Middle frontal gyrus (tissue), 1 donor: ENCODE measurements at regions not wholly inside any gene's neighbourhood (a gene's known extent, or its start where the extent isn't known, plus 50 kb on each side); places are given as distances from the start of the nearest gene placed in this dataset.

ENCODE experiments used
- DNase-seq: peaks from one replicate; pipeline ENCODE4 v3.0.0-alpha.2; 2015; ENCODE audit warnings: low spot score; ENCODE audit errors: extremely low spot score

DNA sequence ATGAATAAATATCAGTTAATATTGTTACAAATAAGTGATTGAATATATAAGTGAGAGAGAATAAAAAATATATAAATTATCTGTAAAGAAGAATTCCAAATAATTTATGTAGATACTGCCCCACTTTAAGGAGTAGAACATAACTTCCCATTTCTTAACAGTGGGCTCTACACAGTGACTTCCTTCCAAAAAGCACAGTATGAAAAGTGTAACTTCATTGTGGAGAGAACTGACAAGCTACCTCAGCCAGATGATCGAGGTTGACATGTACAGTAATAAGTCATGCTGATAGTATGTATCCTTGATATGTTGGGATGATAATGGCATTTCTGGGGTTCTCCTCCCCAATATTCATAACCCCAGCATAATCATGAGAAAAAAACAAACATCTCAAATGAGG, 191.9 kb upstream of the FN1 start:
- no peak for DNase-seq

GRCh38 chr2:215626812-215627281, 191.0 kb upstream of the FN1 start:
- no peak for DNase-seq

GRCh38 chr2:215626063-215626462, 190.2 kb upstream of the FN1 start:
- DNase-seq, result no peak

- DNase-seq, result no peak
Observed at GRCh38 chr2:215625207-215625606, 189.3 kb upstream of the FN1 start.

- DNase-seq, result no peak
Observed at GRCh38 chr2:215624423-215624829, 188.6 kb upstream of the FN1 start.

DNA sequence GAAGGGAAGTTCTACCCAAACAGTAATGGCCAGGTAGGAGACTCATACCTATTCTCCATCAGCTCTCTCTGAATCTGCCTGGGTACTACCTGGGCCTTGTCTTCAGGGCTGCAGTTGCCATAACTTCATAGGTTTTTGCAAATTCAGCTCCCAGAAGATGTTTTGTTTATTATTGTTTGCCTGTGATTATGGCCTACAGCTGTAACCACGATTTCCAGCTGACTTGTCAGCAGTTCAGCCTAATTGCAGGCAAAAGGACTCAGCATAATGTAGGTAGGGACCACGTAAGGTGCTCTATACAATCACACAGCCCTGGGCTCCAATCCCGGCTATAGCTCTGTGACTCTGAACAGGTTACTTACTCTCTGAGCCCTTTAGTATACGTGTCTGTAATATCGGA, 187.0 kb upstream of the FN1 start:
- DNase-seq, result no peak

GRCh38 chr2:215621381-215621780, 185.5 kb upstream of the FN1 start:
- DNase-seq, result no peak

- DNase-seq, result no peak
Observed at GRCh38 chr2:215620528-215620927, 184.7 kb upstream of the FN1 start.

- no peak for DNase-seq
Observed at GRCh38 chr2:215619989-215620388, 184.1 kb upstream of the FN1 start.

DNA sequence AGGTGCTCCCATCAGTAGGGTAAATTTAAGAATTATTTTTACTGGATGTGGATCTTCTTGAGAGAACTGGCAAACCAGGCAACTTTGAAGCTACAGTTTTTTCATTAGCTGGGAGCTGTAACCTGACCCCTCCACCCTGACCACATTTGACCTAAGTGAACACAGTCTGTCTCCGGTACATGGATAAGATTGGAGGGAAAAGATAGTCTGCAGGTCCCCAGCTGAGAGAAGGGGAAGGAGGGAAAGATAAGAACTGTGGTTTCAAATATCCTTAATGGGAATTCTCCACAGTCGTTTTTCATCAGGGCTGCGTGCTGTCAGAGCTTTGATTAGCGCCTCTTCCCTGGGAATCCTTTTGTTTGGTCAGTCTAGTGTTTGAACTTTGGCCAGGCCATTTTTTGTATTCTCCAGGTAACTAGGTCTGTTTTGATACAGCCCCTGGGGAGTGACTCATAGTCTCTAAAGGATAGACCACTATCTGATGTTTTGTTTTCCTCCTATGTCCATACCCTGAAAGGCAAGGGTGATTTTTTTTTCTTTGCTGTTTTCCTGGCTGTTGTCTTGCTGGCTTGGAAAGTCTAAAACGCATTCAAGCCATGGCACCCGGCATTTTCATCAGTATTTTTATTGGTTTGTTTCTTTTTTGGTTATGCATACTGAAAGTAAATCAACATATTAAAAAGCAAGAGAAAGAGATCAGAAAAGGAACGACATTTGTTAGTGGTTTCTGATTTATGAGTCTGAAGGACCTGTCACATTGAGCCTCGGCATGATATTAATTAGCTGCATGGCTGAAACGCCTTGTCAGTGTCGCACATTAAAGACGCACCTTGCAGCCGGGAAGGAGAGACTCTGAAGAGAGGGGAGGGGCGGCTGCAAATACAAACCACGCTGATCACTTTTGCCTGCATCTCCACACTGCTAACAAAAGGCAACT, 183.4 kb upstream of the FN1 start:
- DNase-seq, result no peak

DNA sequence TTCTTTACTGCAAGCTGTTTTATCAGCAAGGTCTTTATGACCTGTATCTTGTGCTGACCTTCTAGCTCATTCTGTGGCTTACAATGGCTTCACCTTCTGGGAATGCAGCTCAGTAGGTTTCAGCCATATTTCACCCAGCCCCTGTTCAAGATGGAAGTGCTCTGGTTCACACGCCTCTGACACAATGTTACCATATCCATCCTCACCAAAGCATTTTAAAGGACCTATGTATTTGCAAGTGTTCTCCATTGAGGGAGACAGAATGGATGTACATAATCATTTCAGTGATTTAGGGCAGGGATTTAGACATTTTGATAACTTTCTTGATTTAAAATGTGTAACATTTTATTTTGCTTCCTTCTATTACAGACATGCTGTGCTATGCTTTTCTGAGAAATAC, 182.3 kb upstream of the FN1 start:
- no peak for DNase-seq

- DNase-seq, result no peak
Observed at GRCh38 chr2:215617060-215617824, 181.4 kb upstream of the FN1 start.

DNA sequence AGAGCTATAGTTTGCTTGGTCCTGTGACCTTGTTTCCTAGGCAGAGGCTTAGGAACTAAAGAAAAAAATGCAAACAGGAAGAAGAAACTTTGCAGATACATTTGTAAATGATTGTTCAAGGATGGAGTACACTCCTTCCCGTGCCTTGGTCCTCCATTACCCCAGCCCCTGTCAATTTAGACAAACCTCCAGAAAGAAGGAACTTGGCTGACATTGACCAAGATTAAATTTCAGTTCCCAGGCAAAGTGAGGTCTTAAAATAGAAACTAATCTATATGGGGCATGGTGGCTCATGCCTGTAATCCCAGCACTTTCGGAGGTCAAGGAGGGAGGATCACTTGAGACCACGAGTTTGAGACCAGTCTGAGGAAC, 179.9 kb upstream of the FN1 start:
- no peak for DNase-seq

DNA sequence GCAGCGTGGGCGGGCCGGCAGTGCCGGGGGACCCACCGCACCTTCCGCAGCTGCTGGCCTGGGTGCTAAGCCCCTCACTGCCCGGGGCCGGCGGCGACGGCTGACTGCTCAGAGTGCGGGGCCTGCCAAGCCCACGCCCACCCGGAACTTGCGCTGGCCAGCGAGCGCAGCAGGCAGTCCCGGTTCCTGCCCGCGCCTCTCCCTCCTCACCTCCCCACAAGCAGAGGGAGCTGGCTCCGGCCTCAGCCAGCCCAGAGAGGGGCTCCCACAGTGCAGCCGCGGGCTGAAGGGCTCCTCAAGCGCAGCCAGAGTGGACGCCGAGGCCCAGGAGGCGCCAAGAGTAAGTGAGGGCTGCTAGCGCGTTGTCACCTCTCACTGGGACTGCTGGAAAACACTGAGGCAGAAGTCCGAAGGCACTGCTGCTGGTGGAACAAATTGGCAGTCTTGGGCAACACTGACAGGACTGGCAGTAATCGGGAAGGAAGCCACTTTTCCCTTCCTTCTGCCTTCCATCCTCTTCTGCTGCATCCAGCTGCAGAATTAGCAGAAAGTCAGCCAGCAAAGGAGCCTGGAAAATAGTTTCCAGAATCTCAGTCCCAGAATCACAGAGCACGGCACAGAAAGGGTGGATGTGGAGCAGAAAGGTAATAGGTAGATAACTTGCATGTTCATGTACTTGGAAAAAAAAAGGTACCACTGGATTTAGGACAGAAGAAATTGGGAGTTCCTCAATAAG, 179.4 kb upstream of the FN1 start:
- no peak for DNase-seq

GRCh38 chr2:215614296-215614695, 178.4 kb upstream of the FN1 start:
- DNase-seq, result no peak

- no peak for DNase-seq
Observed at GRCh38 chr2:215613888-215614287, 178.0 kb upstream of the FN1 start.

DNA sequence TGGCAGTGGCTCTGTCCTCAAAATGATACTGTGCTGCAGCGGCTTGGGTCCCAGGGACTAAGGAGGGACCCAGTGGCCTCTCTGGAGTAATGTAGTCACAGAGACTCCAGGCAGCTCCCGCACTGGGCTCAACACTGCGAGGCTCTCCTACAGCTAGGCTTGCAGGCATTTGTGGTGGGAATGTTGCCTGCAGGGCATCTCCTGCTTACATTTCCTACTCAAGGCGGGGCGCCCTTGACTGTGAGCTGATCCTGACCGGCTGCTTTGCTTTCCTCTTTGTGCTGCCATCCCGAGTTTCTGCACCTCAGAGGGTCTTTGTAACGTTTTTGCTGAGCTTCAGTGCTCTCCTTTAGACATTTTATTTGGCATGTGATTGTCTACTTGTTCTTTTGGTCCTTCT, 177.4 kb upstream of the FN1 start:
- DNase-seq, result no peak

DNA sequence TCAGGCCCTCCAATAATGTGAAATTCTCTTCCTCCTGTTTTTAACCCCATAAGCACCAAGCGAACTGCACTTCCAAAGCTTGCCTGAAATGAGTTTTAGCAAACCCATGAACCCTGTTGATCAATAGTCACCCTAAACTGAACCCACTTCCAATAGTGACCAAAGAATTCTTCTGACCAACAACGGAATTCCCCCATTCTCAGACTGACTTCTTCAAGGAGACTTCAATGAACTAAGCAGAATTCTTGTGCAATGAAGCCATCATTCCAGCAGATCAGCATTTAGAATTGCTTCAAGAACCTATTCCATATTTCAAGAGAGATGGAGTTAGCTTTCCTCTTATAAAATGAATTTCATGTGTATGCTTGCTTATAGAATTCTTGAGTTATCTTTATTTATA, 176.9 kb upstream of the FN1 start:
- DNase-seq, result no peak

- no peak for DNase-seq
Observed at GRCh38 chr2:215611609-215612386, 175.9 kb upstream of the FN1 start.

- no peak for DNase-seq
Observed at GRCh38 chr2:215609089-215610032, 173.5 kb upstream of the FN1 start.
